Effector memory CD8-positive, alpha-beta T cell (primary cell): ENCODE measurements at regions not wholly inside any gene's neighbourhood (a gene's known extent, or its start where the extent isn't known, plus 50 kb on each side); places are given as distances from the start of the nearest gene placed in this dataset.
"Not testable (repeated sequence)": the region's sequence is repeated elsewhere in the genome, so short reads cannot be mapped to it uniquely, and the experiment has no call there.

ENCODE experiments used
- ATAC-seq: fragments of 150-1000 bp; cut with Tn5 transposase; replicated peaks from 2 replicates; pipeline ENCODE4 v1.10.0; 2021; ENCODE audit warnings: mild to moderate bottlenecking, moderate library complexity
- DNase-seq, 3 experiments: peaks; one replicate each; pipeline ENCODE4 v3.0.0; 2021
- H3K27ac Mint-ChIP-seq, 2 donors: one replicate each; pipeline ENCODE4 v1.8.0; 2022; ENCODE audit warnings: mild to moderate bottlenecking in 2 of 2, mixed read lengths in 2 of 2, moderate library complexity in 2 of 2
- H3K27me3 Mint-ChIP-seq, 2 donors: one replicate each; pipeline ENCODE4 v1.8.0; 2022; ENCODE audit warnings: mixed read lengths in 2 of 2
- H3K36me3 Mint-ChIP-seq: one replicate; pipeline ENCODE4 v1.8.0; 2022; ENCODE audit warnings: mild to moderate bottlenecking, moderate library complexity, mixed read lengths; ENCODE audit not compliant: insufficient read depth
- H3K4me1 Mint-ChIP-seq, 2 donors: one replicate each; pipeline ENCODE4 v1.8.0; 2022; ENCODE audit warnings: low read depth in 2 of 2, mixed read lengths in 2 of 2
- H3K4me3 Mint-ChIP-seq, 2 donors: one replicate each; pipeline ENCODE4 v1.8.0; 2022; ENCODE audit warnings: mild to moderate bottlenecking in 2 of 2, mixed read lengths in 2 of 2, moderate library complexity in 2 of 2
- H3K9me3 Mint-ChIP-seq, 2 donors: one replicate each; pipeline ENCODE4 v1.8.0; 2022; ENCODE audit warnings: mixed read lengths in 2 of 2

GRCh38 chr14:43872752-43873655, 634.1 kb downstream of the FSCB start:
- no peak for ATAC-seq
- H3K27me3 Mint-ChIP-seq, result no peaks in the 10 kb centered on the region
- no peaks in the 10 kb centered on the region for H3K4me1 Mint-ChIP-seq
- no peaks in the 10 kb centered on the region for H3K36me3 Mint-ChIP-seq
- H3K9me3 Mint-ChIP-seq, result peaks cover 11 to 19% of the 10 kb centered on the region in 2 donors
- H3K27ac Mint-ChIP-seq, result no peak overlapping the region
- H3K4me3 Mint-ChIP-seq, result no peak overlapping the region
- no peak for DNase-seq

- Mint-ChIP-seq H3K36me3 (no peaks in the 10 kb centered on the region), H3K27me3 (no peaks in the 10 kb centered on the region), H3K4me3 (no peak overlapping the region), H3K4me1 (no peaks in the 10 kb centered on the region), H3K9me3 (peaks cover 14 to 19% of the 10 kb centered on the region in 2 donors), H3K27ac (no peak overlapping the region)
- ATAC-seq (no peak), DNase-seq (no peak)
Measured at GRCh38 chr14:43872222-43872621, 634.9 kb downstream of the FSCB start.

- no peak for DNase-seq
- no peak overlapping the region for H3K4me3 Mint-ChIP-seq
- H3K4me1 Mint-ChIP-seq, result no peaks in the 10 kb centered on the region
- no peak for ATAC-seq
- peaks cover 3 to 7% of the 10 kb centered on the region in 2 donors for H3K9me3 Mint-ChIP-seq
- no peaks in the 10 kb centered on the region for H3K36me3 Mint-ChIP-seq
- H3K27me3 Mint-ChIP-seq, result no peaks in the 10 kb centered on the region
- no peak overlapping the region for H3K27ac Mint-ChIP-seq
Measured at GRCh38 chr14:43858981-43859380, 648.1 kb downstream of the FSCB start.

GRCh38 chr14:43855556-43855955, 651.5 kb downstream of the FSCB start:
- Mint-ChIP-seq H3K9me3 (peaks cover 6 to 12% of the 10 kb centered on the region in 2 donors), H3K27me3 (no peaks in the 10 kb centered on the region), H3K27ac (no peak overlapping the region), H3K4me3 (no peak overlapping the region), H3K36me3 (no peaks in the 10 kb centered on the region), H3K4me1 (no peaks in the 10 kb centered on the region)
- DNase-seq, result no peak
- no peak for ATAC-seq

- H3K36me3 Mint-ChIP-seq, result no peaks in the 10 kb centered on the region
- peaks cover 6 to 18% of the 10 kb centered on the region in 2 donors for H3K9me3 Mint-ChIP-seq
- H3K4me1 Mint-ChIP-seq, result no peaks in the 10 kb centered on the region
- ATAC-seq (no peak), DNase-seq (no peak)
- no peak overlapping the region for H3K27ac Mint-ChIP-seq
- H3K4me3 Mint-ChIP-seq, result no peak overlapping the region
- no peaks in the 10 kb centered on the region for H3K27me3 Mint-ChIP-seq
Measured at GRCh38 chr14:43853541-43853940, 653.5 kb downstream of the FSCB start.

- ATAC-seq (no peak), DNase-seq (no peak)
- no peaks in the 10 kb centered on the region for H3K4me1 Mint-ChIP-seq
- H3K36me3 Mint-ChIP-seq, result no peaks in the 10 kb centered on the region
- H3K27me3 Mint-ChIP-seq, result no peaks in the 10 kb centered on the region
- H3K27ac Mint-ChIP-seq, result no peak overlapping the region
- H3K4me3 Mint-ChIP-seq, result no peak overlapping the region
- peaks cover 17 to 33% of the 10 kb centered on the region in 2 donors for H3K9me3 Mint-ChIP-seq
Measured at GRCh38 chr14:43803076-43803689, 703.9 kb downstream of the FSCB start.

- Mint-ChIP-seq H3K36me3 (no peaks in the 10 kb centered on the region), H3K27me3 (no peaks in the 10 kb centered on the region), H3K4me3 (no peak overlapping the region), H3K27ac (no peak overlapping the region), H3K4me1 (no peaks in the 10 kb centered on the region), H3K9me3 (peaks cover 0 to 1% of the 10 kb centered on the region in 2 donors)
- DNase-seq, result no peak
- ATAC-seq, result no peak
Measured at GRCh38 chr14:43795600-43796228, 711.4 kb downstream of the FSCB start.

- Mint-ChIP-seq H3K27me3 (no peaks in the 10 kb centered on the region), H3K4me3 (no peak overlapping the region), H3K4me1 (no peaks in the 10 kb centered on the region), H3K36me3 (no peaks in the 10 kb centered on the region), H3K9me3 (peaks cover 0 to 1% of the 10 kb centered on the region in 2 donors), H3K27ac (no peak overlapping the region)
- no peak for DNase-seq
- ATAC-seq, result no peak
Measured at GRCh38 chr14:43793579-43793978, 713.5 kb downstream of the FSCB start.

- peaks cover 0 to 1% of the 10 kb centered on the region in 2 donors for H3K9me3 Mint-ChIP-seq
- no peak for ATAC-seq
- no peak overlapping the region for H3K4me3 Mint-ChIP-seq
- no peak for DNase-seq
- no peak overlapping the region for H3K27ac Mint-ChIP-seq
- no peaks in the 10 kb centered on the region for H3K4me1 Mint-ChIP-seq
- H3K36me3 Mint-ChIP-seq, result no peaks in the 10 kb centered on the region
- H3K27me3 Mint-ChIP-seq, result no peaks in the 10 kb centered on the region
Measured at GRCh38 chr14:43792980-43793379, 714.1 kb downstream of the FSCB start.

- no peak overlapping the region for H3K27ac Mint-ChIP-seq
- H3K9me3 Mint-ChIP-seq, result peaks cover 0 to 3% of the 10 kb centered on the region in 2 donors
- no peaks in the 10 kb centered on the region for H3K36me3 Mint-ChIP-seq
- H3K4me3 Mint-ChIP-seq, result no peak overlapping the region
- DNase-seq, result no peak
- H3K27me3 Mint-ChIP-seq, result no peaks in the 10 kb centered on the region
- no peak for ATAC-seq
- no peaks in the 10 kb centered on the region for H3K4me1 Mint-ChIP-seq
Measured at GRCh38 chr14:43790681-43791080, 716.4 kb downstream of the FSCB start.

- H3K27ac Mint-ChIP-seq, result no peak overlapping the region
- DNase-seq, result no peak
- no peaks in the 10 kb centered on the region for H3K27me3 Mint-ChIP-seq
- ATAC-seq, result no peak
- H3K36me3 Mint-ChIP-seq, result no peaks in the 10 kb centered on the region
- no peaks in the 10 kb centered on the region for H3K4me1 Mint-ChIP-seq
- peaks cover 0 to 4% of the 10 kb centered on the region in 2 donors for H3K9me3 Mint-ChIP-seq
- no peak overlapping the region for H3K4me3 Mint-ChIP-seq
Measured at GRCh38 chr14:43789458-43789857, 717.6 kb downstream of the FSCB start.

- DNase-seq, result no peak
- Mint-ChIP-seq H3K27me3 (no peaks in the 10 kb centered on the region), H3K36me3 (no peaks in the 10 kb centered on the region), H3K27ac (no peak overlapping the region), H3K9me3 (peaks cover 0 to 4% of the 10 kb centered on the region in 2 donors), H3K4me1 (no peaks in the 10 kb centered on the region), H3K4me3 (no peak overlapping the region)
- ATAC-seq, result no peak
Measured at GRCh38 chr14:43786066-43786762, 720.9 kb downstream of the FSCB start.

- H3K27me3 Mint-ChIP-seq, H3K4me3 Mint-ChIP-seq, H3K27ac Mint-ChIP-seq, ATAC-seq, H3K36me3 Mint-ChIP-seq, DNase-seq, H3K4me1 Mint-ChIP-seq: not testable (repeated sequence)
- H3K9me3 Mint-ChIP-seq, result peaks cover 9 to 12% of the 10 kb centered on the region in 2 donors
Measured at GRCh38 chr14:43784432-43784831, 722.7 kb downstream of the FSCB start.
